Mesenchymal stem cell (in vitro differentiated cells and primary cell): ENCODE measurements at regions not wholly inside any gene's neighbourhood (a gene's known extent, or its start where the extent isn't known, plus 50 kb on each side); places are given as distances from the start of the nearest gene placed in this dataset.

Experiments
- DNase-seq: peaks from one replicate; pipeline ENCODE4 v3.0.0-alpha.2; 2013
- H2AFZ ChIP-seq: one replicate; pipeline ENCODE4 v1.6.1; 2013; ENCODE audit warnings: low read depth, mild to moderate bottlenecking, control low read depth, inconsistent platforms, low read length, moderate library complexity
- H2AK5ac ChIP-seq: 2 replicates; pipeline ENCODE4 v1.6.1; 2013; ENCODE audit warnings: low read length, moderate library complexity, mild to moderate bottlenecking, inconsistent platforms; ENCODE audit not compliant: severe bottlenecking
- H2BK120ac ChIP-seq: one replicate; pipeline ENCODE4 v1.6.1; 2013; ENCODE audit warnings: low read depth, mild to moderate bottlenecking, inconsistent platforms, low read length, moderate library complexity
- H2BK12ac ChIP-seq, 2 experiments: one replicate each; pipeline ENCODE4 v1.6.1; 2013; ENCODE audit warnings: inconsistent platforms in 2 of 2, low read length in 2 of 2, mild to moderate bottlenecking in 2 of 2, moderate library complexity in 2 of 2, control low read depth in 1 of 2
- H2BK15ac ChIP-seq: one replicate; pipeline ENCODE4 v1.6.1; 2013; ENCODE audit warnings: mild to moderate bottlenecking, low read depth, inconsistent platforms; ENCODE audit not compliant: poor library complexity, severe bottlenecking
- H2BK5ac ChIP-seq: 2 replicates; pipeline ENCODE4 v1.6.1; 2013; ENCODE audit warnings: low read depth, mild to moderate bottlenecking, low read length, control low read depth, inconsistent platforms; ENCODE audit not compliant: poor library complexity, severe bottlenecking
- H3K14ac ChIP-seq, 2 experiments: one replicate each; pipeline ENCODE4 v1.6.1; 2013; ENCODE audit warnings: inconsistent platforms in 2 of 2, low read length in 2 of 2, control low read depth in 1 of 2, mild to moderate bottlenecking in 1 of 2, moderate library complexity in 1 of 2
- H3K18ac ChIP-seq, 2 experiments: one replicate each; pipeline ENCODE4 v1.6.1; 2013; ENCODE audit warnings: inconsistent platforms in 2 of 2, low read length in 2 of 2, control low read depth in 1 of 2, low read depth in 1 of 2, mild to moderate bottlenecking in 1 of 2
- H3K23ac ChIP-seq, 2 experiments: one replicate each; pipeline ENCODE4 v1.6.1; 2013; ENCODE audit warnings: inconsistent platforms in 2 of 2, low read length in 2 of 2, mild to moderate bottlenecking in 2 of 2, moderate library complexity in 2 of 2, control low read depth in 1 of 2
- H3K27ac ChIP-seq: 2 replicates; pipeline ENCODE4 v1.5.1; 2013; ENCODE audit warnings: mild to moderate bottlenecking, moderate library complexity, low read length, control low read depth, inconsistent platforms; ENCODE audit not compliant: poor library complexity, severe bottlenecking
- H3K27me3 ChIP-seq, 2 experiments: 2 replicates each; pipeline versions ENCODE4 v1.6.1 to v1.7.0; 2013; ENCODE audit warnings: low read length in 2 of 2, mild to moderate bottlenecking in 2 of 2, moderate library complexity in 2 of 2, control low read depth in 1 of 2, inconsistent platforms in 1 of 2; ENCODE audit not compliant: control insufficient read depth in 1 of 2, insufficient read depth in 1 of 2
- H3K36me3 ChIP-seq, 2 experiments: 2 replicates each; pipeline versions ENCODE4 v1.6.1 to v1.7.0; 2013; ENCODE audit warnings: low read length in 2 of 2, control low read depth in 1 of 2, inconsistent platforms in 1 of 2, low read depth in 1 of 2, mild to moderate bottlenecking in 1 of 2; ENCODE audit not compliant: insufficient read depth in 2 of 2, control insufficient read depth in 1 of 2
- H3K4ac ChIP-seq, 2 experiments: one replicate each; pipeline ENCODE4 v1.6.1; 2013; ENCODE audit warnings: inconsistent platforms in 2 of 2, low read length in 2 of 2, mild to moderate bottlenecking in 2 of 2, moderate library complexity in 2 of 2, control low read depth in 1 of 2, low read depth in 1 of 2
- H3K4me1 ChIP-seq: 2 replicates; pipeline ENCODE4 v1.6.1; 2013; ENCODE audit warnings: low read depth, low read length, control low read depth; ENCODE audit not compliant: control insufficient read depth, insufficient read depth
- H3K4me2 ChIP-seq: 2 replicates; pipeline ENCODE4 v1.6.1; 2013; ENCODE audit warnings: low read length, mild to moderate bottlenecking, inconsistent platforms; ENCODE audit not compliant: poor library complexity, severe bottlenecking
- H3K4me3 ChIP-seq, 2 experiments: 2 replicates each; pipeline versions ENCODE4 v1.5.1 to v1.7.0; 2013; ENCODE audit warnings: low read length in 2 of 2, mild to moderate bottlenecking in 2 of 2, control low read depth in 1 of 2, low read depth in 1 of 2; ENCODE audit not compliant: insufficient read depth in 1 of 2
- H3K79me1 ChIP-seq: replicated peaks from 2 replicates; pipeline ENCODE4 v1.6.1; 2013; ENCODE audit warnings: mild to moderate bottlenecking, control low read depth, low read length, inconsistent platforms; ENCODE audit not compliant: poor library complexity, severe bottlenecking
- H3K9ac ChIP-seq: 2 replicates; pipeline ENCODE4 v1.7.0; 2013; ENCODE audit warnings: mild to moderate bottlenecking, low read length, moderate library complexity
- H3K9me3 ChIP-seq: 2 replicates; pipeline ENCODE4 v1.7.0; 2013; ENCODE audit warnings: mild to moderate bottlenecking, low read length; ENCODE audit not compliant: control insufficient read depth
- H4K8ac ChIP-seq: one replicate; pipeline ENCODE4 v1.6.1; 2013; ENCODE audit warnings: inconsistent platforms, mild to moderate bottlenecking, low read length, moderate library complexity
- H4K91ac ChIP-seq: one replicate; pipeline ENCODE4 v1.6.1; 2013; ENCODE audit warnings: mild to moderate bottlenecking, low read length, inconsistent platforms
- WGBS: methylation state at CpG from one replicate; pipeline ENCODE4 v1.1.7; 2013; ENCODE audit warnings: mixed read lengths; 5-methylcytosine and 5-hydroxymethylcytosine counted together

DNA sequence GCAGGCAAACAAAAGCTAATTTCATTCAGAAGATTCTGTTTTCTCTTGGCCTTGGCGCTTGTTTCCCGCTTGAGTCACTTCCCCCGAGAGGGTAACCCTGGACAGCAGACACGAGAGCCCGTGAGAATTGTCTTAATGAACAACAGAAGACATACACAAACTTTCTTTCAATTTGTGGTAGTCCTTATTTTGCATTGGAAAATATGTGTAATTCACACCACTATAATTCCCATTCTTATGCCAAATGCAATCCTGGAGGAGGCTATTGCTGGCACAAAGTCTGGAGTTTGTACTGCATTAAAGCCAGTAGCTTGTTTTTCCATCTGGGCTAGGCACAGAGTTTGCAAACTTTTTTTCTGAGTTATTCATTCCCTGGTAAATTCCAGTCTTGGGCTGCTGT, 109.8 kb upstream of the IVNS1ABP start:
- Histone ChIP-seq H3K23ac (no peak overlapping the region), H3K18ac (no peak overlapping the region), H2BK120ac (no peak overlapping the region), H2AFZ (no peak overlapping the region), H3K27me3 (peaks cover 0 to 12% of the 10 kb centered on the region in 2 experiments), H3K4me3 (peak overlapping the region in 1 of 2 experiments; percentile 31), H3K79me1 (no peaks in the 10 kb centered on the region), H3K36me3 (no peaks in the 10 kb centered on the region), H3K4me1 (no peaks in the 10 kb centered on the region), H3K9me3 (no peaks in the 10 kb centered on the region), H3K4me2 (no peak overlapping the region), H2AK5ac (no peak overlapping the region), H2BK5ac (no peak overlapping the region), H2BK12ac (no peak overlapping the region), H3K4ac (no peak overlapping the region), H3K27ac (no peak overlapping the region), H3K9ac (peak overlapping the region; percentile 49), H3K14ac (no peak overlapping the region), H4K8ac (no peak overlapping the region), H2BK15ac (no peak overlapping the region), H4K91ac (no peak overlapping the region)
- WGBS, result 82% methylated on average over 3 of the region's 5 CpGs
- DNase-seq, result no peak

GRCh38 chr1:185425163-185425562, 108.1 kb upstream of the IVNS1ABP start:
- H2BK120ac ChIP-seq, result no peak overlapping the region
- H2BK12ac ChIP-seq, result no peak overlapping the region
- no peak overlapping the region for H3K4me3 ChIP-seq
- no peaks in the 10 kb centered on the region for H3K36me3 ChIP-seq
- no peak overlapping the region for H2AK5ac ChIP-seq
- H3K4me2 ChIP-seq, result no peak overlapping the region
- no peak overlapping the region for H3K14ac ChIP-seq
- no peak overlapping the region for H3K9ac ChIP-seq
- no peak overlapping the region for H2BK15ac ChIP-seq
- DNase-seq, result no peak
- no peak overlapping the region for H2AFZ ChIP-seq
- no peak overlapping the region for H3K23ac ChIP-seq
- H2BK5ac ChIP-seq, result no peak overlapping the region
- no peak overlapping the region for H3K4ac ChIP-seq
- H3K79me1 ChIP-seq, result no peaks in the 10 kb centered on the region
- H3K9me3 ChIP-seq, result no peaks in the 10 kb centered on the region
- H3K27ac ChIP-seq, result no peak overlapping the region
- no peak overlapping the region for H3K18ac ChIP-seq
- H4K91ac ChIP-seq, result no peak overlapping the region
- no peak overlapping the region for H4K8ac ChIP-seq
- WGBS, result no CpG with 5 or more reads among the region's 3 CpGs
- H3K27me3 ChIP-seq, result peaks cover 0 to 12% of the 10 kb centered on the region in 2 experiments
- H3K4me1 ChIP-seq, result peaks cover 1% of the 10 kb centered on the region

DNA sequence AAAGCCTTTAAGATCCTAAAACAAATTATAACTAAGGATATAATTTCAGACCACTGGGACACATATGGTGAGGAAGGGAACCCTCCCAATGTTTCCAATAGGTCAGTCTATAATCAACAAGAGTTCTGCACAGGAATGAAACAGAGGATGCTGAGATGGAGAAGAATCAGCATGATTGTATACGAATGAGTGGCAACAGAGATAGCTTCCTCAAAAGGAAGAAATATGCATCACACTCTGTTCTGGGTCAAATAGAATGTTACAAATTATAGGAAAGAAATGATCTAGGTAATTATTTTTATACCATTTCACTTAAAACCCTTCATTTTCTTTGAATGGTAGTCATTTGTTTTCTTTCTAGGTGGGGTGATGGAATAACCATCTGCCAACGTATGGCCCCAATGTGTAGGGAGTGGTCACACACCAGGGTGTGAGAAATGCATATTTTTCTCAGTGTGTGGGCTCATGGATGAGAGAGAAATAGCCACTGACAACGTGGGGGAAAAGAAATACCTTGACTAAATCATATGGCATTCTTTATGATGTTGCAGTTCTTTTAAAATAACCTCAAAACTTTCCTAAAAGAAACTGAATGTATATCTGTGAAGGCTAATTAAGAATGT, 104.6 kb upstream of the IVNS1ABP start:
- Histone ChIP-seq H3K9me3 (no peaks in the 10 kb centered on the region), H2AFZ (no peak overlapping the region), H3K4ac (no peak overlapping the region), H2BK12ac (no peak overlapping the region), H4K8ac (no peak overlapping the region), H3K9ac (no peak overlapping the region), H3K4me2 (no peak overlapping the region), H3K4me1 (peaks cover 3% of the 10 kb centered on the region), H3K27me3 (peaks cover 0 to 12% of the 10 kb centered on the region in 2 experiments), H3K27ac (no peak overlapping the region), H3K14ac (no peak overlapping the region), H3K36me3 (no peaks in the 10 kb centered on the region), H2BK120ac (no peak overlapping the region), H3K4me3 (no peak overlapping the region), H2BK5ac (no peak overlapping the region), H3K79me1 (no peaks in the 10 kb centered on the region), H3K23ac (no peak overlapping the region), H3K18ac (no peak overlapping the region), H4K91ac (no peak overlapping the region), H2BK15ac (no peak overlapping the region), H2AK5ac (no peak overlapping the region)
- 82% methylated on average over 2 of the region's 3 CpGs for WGBS
- DNase-seq, result no peak

DNA sequence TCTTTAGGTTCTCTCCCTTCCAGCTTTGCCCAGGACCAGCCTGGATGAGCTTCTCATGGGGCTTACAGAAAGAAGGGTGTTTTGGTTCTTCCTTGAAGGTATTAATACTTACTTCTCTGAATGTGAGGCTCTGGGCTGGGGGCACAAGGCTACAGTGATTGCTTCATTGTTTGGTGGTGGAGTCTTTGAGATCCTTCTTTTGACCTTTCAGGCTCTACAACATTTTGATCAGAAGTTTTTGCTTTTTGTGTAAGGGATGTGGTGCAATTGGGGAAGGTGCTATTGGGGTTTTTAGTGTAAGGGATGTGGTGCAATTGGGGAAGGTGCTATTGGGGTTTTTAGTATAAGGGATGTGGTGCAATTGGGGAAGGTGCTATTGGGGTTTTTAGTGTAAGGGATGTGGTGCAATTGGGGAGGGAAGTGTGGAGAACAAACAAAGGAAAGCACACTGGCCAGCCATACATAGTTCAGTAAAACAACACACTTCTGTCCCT, 103.6 kb upstream of the IVNS1ABP start:
- Histone ChIP-seq H3K23ac (no peak overlapping the region), H3K14ac (no peak overlapping the region), H2AK5ac (peak overlapping the region; percentile 68), H4K8ac (no peak overlapping the region), H3K9me3 (no peaks in the 10 kb centered on the region), H3K18ac (no peak overlapping the region), H3K36me3 (no peaks in the 10 kb centered on the region), H4K91ac (no peak overlapping the region), H3K4me1 (peaks cover 3% of the 10 kb centered on the region), H3K4me2 (no peak overlapping the region), H3K4me3 (no peak overlapping the region), H2BK120ac (no peak overlapping the region), H3K9ac (no peak overlapping the region), H2BK5ac (no peak overlapping the region), H2AFZ (no peak overlapping the region), H2BK12ac (no peak overlapping the region), H2BK15ac (no peak overlapping the region), H3K79me1 (no peaks in the 10 kb centered on the region), H3K4ac (no peak overlapping the region), H3K27ac (no peak overlapping the region), H3K27me3 (peaks cover 0 to 12% of the 10 kb centered on the region in 2 experiments)
- DNase-seq, result no peak
